ENCODE measurements at regions not wholly inside any gene's neighbourhood (a gene's known extent, or its start where the extent isn't known, plus 50 kb on each side); places are given as distances from the start of the nearest gene placed in this dataset.

GRCh38 chr10:8416760-8417159, 362.3 kb downstream of the GATA3 start:
- no peaks in the 10 kb centered on the region for H3K36me3 ChIP-seq (ENCODE audit: control insufficient read depth, low read length)
- no peaks in the 10 kb centered on the region for H3F3A ChIP-seq (ENCODE audit: control insufficient read depth, insufficient read depth)
- no peaks in the 10 kb centered on the region for H3K4me1 ChIP-seq (ENCODE audit: control insufficient read depth, low read length)
- no peak overlapping the region for H3K27ac ChIP-seq (ENCODE audit: low read depth, low read length)
- H3K27me3 ChIP-seq (ENCODE audit: control insufficient read depth, low read length): no peaks in the 10 kb centered on the region
- H3K79me2 ChIP-seq (ENCODE audit: control insufficient read depth, low read length): no peaks in the 10 kb centered on the region
- no peak overlapping the region for H3K4me3 ChIP-seq (ENCODE audit: low read length)
- TF ChIP-seq EZH2phosphoT487 (IDR thresholded peaks at IDR 0.05; ENCODE audit: borderline replicate concordance, low read length): no peak
- TF ChIP-seq, protein P1, sequence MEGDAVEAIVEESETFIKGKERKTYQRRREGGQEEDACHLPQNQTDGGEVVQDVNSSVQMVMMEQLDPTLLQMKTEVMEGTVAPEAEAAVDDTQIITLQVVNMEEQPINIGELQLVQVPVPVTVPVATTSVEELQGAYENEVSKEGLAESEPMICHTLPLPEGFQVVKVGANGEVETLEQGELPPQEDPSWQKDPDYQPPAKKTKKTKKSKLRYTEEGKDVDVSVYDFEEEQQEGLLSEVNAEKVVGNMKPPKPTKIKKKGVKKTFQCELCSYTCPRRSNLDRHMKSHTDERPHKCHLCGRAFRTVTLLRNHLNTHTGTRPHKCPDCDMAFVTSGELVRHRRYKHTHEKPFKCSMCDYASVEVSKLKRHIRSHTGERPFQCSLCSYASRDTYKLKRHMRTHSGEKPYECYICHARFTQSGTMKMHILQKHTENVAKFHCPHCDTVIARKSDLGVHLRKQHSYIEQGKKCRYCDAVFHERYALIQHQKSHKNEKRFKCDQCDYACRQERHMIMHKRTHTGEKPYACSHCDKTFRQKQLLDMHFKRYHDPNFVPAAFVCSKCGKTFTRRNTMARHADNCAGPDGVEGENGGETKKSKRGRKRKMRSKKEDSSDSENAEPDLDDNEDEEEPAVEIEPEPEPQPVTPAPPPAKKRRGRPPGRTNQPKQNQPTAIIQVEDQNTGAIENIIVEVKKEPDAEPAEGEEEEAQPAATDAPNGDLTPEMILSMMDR (IDR thresholded peaks at IDR 0.05; ENCODE audit: low read depth, low read length, poor library complexity, severe bottlenecking): no peak
- no peaks in the 10 kb centered on the region for H3K9me3 ChIP-seq (ENCODE audit: control insufficient read depth, insufficient read depth, low read length)
- H3K4me2 ChIP-seq (ENCODE audit: low read length): no peak overlapping the region
- H3K9me2 ChIP-seq (replicated peaks; ENCODE audit: control insufficient read depth, low read length): no peaks in the 10 kb centered on the region
- no peaks in the 10 kb centered on the region for H4K20me1 ChIP-seq (ENCODE audit: control insufficient read depth, insufficient read depth, low read depth, low read length)

- Histone ChIP-seq H3K4me3 (ENCODE audit: low read length) (no peak overlapping the region), H3K27me3 (ENCODE audit: control insufficient read depth, low read length) (no peaks in the 10 kb centered on the region), H3K79me2 (ENCODE audit: control insufficient read depth, low read length) (no peaks in the 10 kb centered on the region), H4K20me1 (ENCODE audit: control insufficient read depth, insufficient read depth, low read depth, low read length) (no peaks in the 10 kb centered on the region), H3K36me3 (ENCODE audit: control insufficient read depth, low read length) (no peaks in the 10 kb centered on the region), H3K9me3 (ENCODE audit: control insufficient read depth, insufficient read depth, low read length) (no peaks in the 10 kb centered on the region), H3F3A (ENCODE audit: control insufficient read depth, insufficient read depth) (no peaks in the 10 kb centered on the region), H3K4me2 (ENCODE audit: low read length) (no peak overlapping the region), H3K27ac (ENCODE audit: low read depth, low read length) (no peak overlapping the region), H3K4me1 (ENCODE audit: control insufficient read depth, low read length) (no peaks in the 10 kb centered on the region), H3K9me2 (replicated peaks; ENCODE audit: control insufficient read depth, low read length) (no peaks in the 10 kb centered on the region)
- TF ChIP-seq EZH2phosphoT487 (IDR thresholded peaks at IDR 0.05; ENCODE audit: borderline replicate concordance, low read length): no peak
- TF ChIP-seq, protein P1 (IDR thresholded peaks at IDR 0.05; ENCODE audit: low read depth, low read length, poor library complexity, severe bottlenecking): no peak
Observed at GRCh38 chr10:8417631-8418030, 363.1 kb downstream of the GATA3 start.

DNA sequence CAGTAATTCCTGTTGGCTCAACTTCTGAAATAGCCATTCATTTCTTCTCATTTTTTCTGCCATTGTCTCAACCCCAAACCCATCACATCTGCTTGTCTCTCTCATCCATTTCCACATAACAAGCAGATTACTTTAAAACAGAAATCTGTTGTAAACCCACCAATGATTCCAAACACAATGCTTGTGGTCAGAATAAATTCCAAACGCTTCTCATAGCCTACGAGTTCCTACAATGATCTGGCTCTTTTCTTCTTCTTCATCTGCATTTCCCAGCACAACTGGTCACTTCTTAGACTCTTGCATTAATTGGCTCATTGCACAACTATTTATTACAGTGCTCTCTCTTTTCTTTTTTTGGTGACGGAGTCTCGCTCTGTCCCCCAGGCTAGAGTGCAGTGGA, 364.1 kb downstream of the GATA3 start:
- Histone ChIP-seq H3K9me2 (replicated peaks; ENCODE audit: control insufficient read depth, low read length) (no peaks in the 10 kb centered on the region), H3K79me2 (ENCODE audit: control insufficient read depth, low read length) (no peaks in the 10 kb centered on the region), H3K36me3 (ENCODE audit: control insufficient read depth, low read length) (no peaks in the 10 kb centered on the region), H3F3A (ENCODE audit: control insufficient read depth, insufficient read depth) (no peaks in the 10 kb centered on the region), H3K9me3 (ENCODE audit: control insufficient read depth, insufficient read depth, low read length) (no peaks in the 10 kb centered on the region), H4K20me1 (ENCODE audit: control insufficient read depth, insufficient read depth, low read depth, low read length) (no peaks in the 10 kb centered on the region), H3K4me1 (ENCODE audit: control insufficient read depth, low read length) (no peaks in the 10 kb centered on the region), H3K27me3 (ENCODE audit: control insufficient read depth, low read length) (no peaks in the 10 kb centered on the region), H3K27ac (ENCODE audit: low read depth, low read length) (no peak overlapping the region), H3K4me2 (ENCODE audit: low read length) (no peak overlapping the region), H3K4me3 (ENCODE audit: low read length) (no peak overlapping the region)
- no peak for TF ChIP-seq EZH2phosphoT487 (IDR thresholded peaks at IDR 0.05; ENCODE audit: borderline replicate concordance, low read length)
- TF ChIP-seq, protein P1 (IDR thresholded peaks at IDR 0.05; ENCODE audit: low read depth, low read length, poor library complexity, severe bottlenecking): no peak

- Histone ChIP-seq H3K9me3 (ENCODE audit: control insufficient read depth, insufficient read depth, low read length) (no peaks in the 10 kb centered on the region), H3K27me3 (ENCODE audit: control insufficient read depth, low read length) (no peaks in the 10 kb centered on the region), H3K36me3 (ENCODE audit: control insufficient read depth, low read length) (no peaks in the 10 kb centered on the region), H3K79me2 (ENCODE audit: control insufficient read depth, low read length) (no peaks in the 10 kb centered on the region), H3K4me1 (ENCODE audit: control insufficient read depth, low read length) (no peaks in the 10 kb centered on the region), H3K9me2 (replicated peaks; ENCODE audit: control insufficient read depth, low read length) (no peaks in the 10 kb centered on the region), H3K27ac (ENCODE audit: low read depth, low read length) (no peak overlapping the region), H3F3A (ENCODE audit: control insufficient read depth, insufficient read depth) (no peaks in the 10 kb centered on the region), H3K4me2 (ENCODE audit: low read length) (no peak overlapping the region), H3K4me3 (ENCODE audit: low read length) (no peak overlapping the region), H4K20me1 (ENCODE audit: control insufficient read depth, insufficient read depth, low read depth, low read length) (no peaks in the 10 kb centered on the region)
- TF ChIP-seq, protein P1 (IDR thresholded peaks at IDR 0.05; ENCODE audit: low read depth, low read length, poor library complexity, severe bottlenecking): no peak
- no peak for TF ChIP-seq EZH2phosphoT487 (IDR thresholded peaks at IDR 0.05; ENCODE audit: borderline replicate concordance, low read length)
Observed at GRCh38 chr10:8420182-8420581, 365.7 kb downstream of the GATA3 start.

All from DOHH2 (cell line).